ENCODE measurements at regions not wholly inside any gene's neighbourhood (a gene's known extent, or its start where the extent isn't known, plus 50 kb on each side); places are given as distances from the start of the nearest gene placed in this dataset.

GRCh38 chr3:189096092-189096491 is 75.7 kb upstream of the TPRG1 start:
- no peak for TF ChIP-seq CTCF (IDR thresholded peaks at IDR 0.05)

GRCh38 chr3:189099031-189099471 is 72.7 kb upstream of the TPRG1 start:
- TF ChIP-seq CTCF (IDR thresholded peaks at IDR 0.05), result no peak

- no peak for TF ChIP-seq CTCF (IDR thresholded peaks at IDR 0.05)
Measured at GRCh38 chr3:189099505-189100290, 72.1 kb upstream of the TPRG1 start.

GRCh38 chr3:189100866-189101265 is 70.9 kb upstream of the TPRG1 start:
- TF ChIP-seq CTCF (IDR thresholded peaks at IDR 0.05), result no peak

GRCh38 chr3:189101594-189101993 is 70.2 kb upstream of the TPRG1 start:
- no peak for TF ChIP-seq CTCF (IDR thresholded peaks at IDR 0.05)

GRCh38 chr3:189103208-189103607 is 68.6 kb upstream of the TPRG1 start:
- no peak for TF ChIP-seq CTCF (IDR thresholded peaks at IDR 0.05)

GRCh38 chr3:189108067-189108466 is 63.7 kb upstream of the TPRG1 start:
- no peak for TF ChIP-seq CTCF (IDR thresholded peaks at IDR 0.05)

- no peak for TF ChIP-seq CTCF (IDR thresholded peaks at IDR 0.05)
Measured at GRCh38 chr3:189108735-189109134, 63.0 kb upstream of the TPRG1 start.
